ENCODE measurements at regions not wholly inside any gene's neighbourhood (a gene's known extent, or its start where the extent isn't known, plus 50 kb on each side); places are given as distances from the start of the nearest gene placed in this dataset.

- no peak for DNase-seq (ENCODE audit: low spot score)
- no peak overlapping the region for H3K27ac ChIP-seq
These were observed 149.8 kb upstream of the DUSP10 start for GRCh38 chr1:221891708-221892107.

GRCh38 chr1:221888801-221889200 is 146.9 kb upstream of the DUSP10 start:
- no peak overlapping the region for H3K27ac ChIP-seq
- H3K4me3 ChIP-seq, result no peak overlapping the region
- TF ChIP-seq CTCF (IDR thresholded peaks at IDR 0.05), result no peak
- no peak for DNase-seq (ENCODE audit: low spot score)

More at GRCh38 chr1:221891708-221892107, 149.8 kb upstream of the DUSP10 start:
- TF ChIP-seq CTCF (IDR thresholded peaks at IDR 0.05), result no peak
- no peak overlapping the region for H3K4me3 ChIP-seq

GRCh38 chr1:221888218-221888617 is 146.3 kb upstream of the DUSP10 start:
- TF ChIP-seq CTCF (IDR thresholded peaks at IDR 0.05), result no peak
- DNase-seq (ENCODE audit: low spot score), result no peak
- no peak overlapping the region for H3K4me3 ChIP-seq
- H3K27ac ChIP-seq, result no peak overlapping the region

GRCh38 chr1:221887758-221888157 is 145.9 kb upstream of the DUSP10 start:
- H3K27ac ChIP-seq, result no peak overlapping the region
- TF ChIP-seq CTCF (IDR thresholded peaks at IDR 0.05), result no peak
- H3K4me3 ChIP-seq, result no peak overlapping the region

GRCh38 chr1:221887415-221887746 is 145.5 kb upstream of the DUSP10 start:
- TF ChIP-seq CTCF (IDR thresholded peaks at IDR 0.05), result no peak
- no peak for DNase-seq (ENCODE audit: low spot score)
- Histone ChIP-seq H3K4me3 (no peak overlapping the region), H3K27ac (no peak overlapping the region)

More at GRCh38 chr1:221887758-221888157, 145.9 kb upstream of the DUSP10 start:
- DNase-seq (ENCODE audit: low spot score), result no peak

- Histone ChIP-seq H3K27ac (no peak overlapping the region), H3K4me3 (no peak overlapping the region)
- no peak for DNase-seq (ENCODE audit: low spot score)
- TF ChIP-seq CTCF (IDR thresholded peaks at IDR 0.05), result no peak
These were observed 145.0 kb upstream of the DUSP10 start for GRCh38 chr1:221886743-221887414.

- H3K4me3 ChIP-seq, result no peak overlapping the region
- no peak for TF ChIP-seq CTCF (IDR thresholded peaks at IDR 0.05)
- DNase-seq (ENCODE audit: low spot score), result no peak
- H3K27ac ChIP-seq, result no peak overlapping the region
These were observed 144.4 kb upstream of the DUSP10 start for GRCh38 chr1:221886311-221886710.

Measured in coronary artery (tissue), 2 donors.